Stimulated activated CD4-positive, alpha-beta T cell treated with anti-CD3 and anti-CD28 coated beads, Interleukin-1b, Interleukin-23, amount 100 ng/mL, for 48 hours (primary cell): ENCODE measurements at regions not wholly inside any gene's neighbourhood (a gene's known extent, or its start where the extent isn't known, plus 50 kb on each side); places are given as distances from the start of the nearest gene placed in this dataset.

Experiments
- DNase-seq: peaks from one replicate; pipeline ENCODE4 v3.0.0-alpha.2; 2020

DNA sequence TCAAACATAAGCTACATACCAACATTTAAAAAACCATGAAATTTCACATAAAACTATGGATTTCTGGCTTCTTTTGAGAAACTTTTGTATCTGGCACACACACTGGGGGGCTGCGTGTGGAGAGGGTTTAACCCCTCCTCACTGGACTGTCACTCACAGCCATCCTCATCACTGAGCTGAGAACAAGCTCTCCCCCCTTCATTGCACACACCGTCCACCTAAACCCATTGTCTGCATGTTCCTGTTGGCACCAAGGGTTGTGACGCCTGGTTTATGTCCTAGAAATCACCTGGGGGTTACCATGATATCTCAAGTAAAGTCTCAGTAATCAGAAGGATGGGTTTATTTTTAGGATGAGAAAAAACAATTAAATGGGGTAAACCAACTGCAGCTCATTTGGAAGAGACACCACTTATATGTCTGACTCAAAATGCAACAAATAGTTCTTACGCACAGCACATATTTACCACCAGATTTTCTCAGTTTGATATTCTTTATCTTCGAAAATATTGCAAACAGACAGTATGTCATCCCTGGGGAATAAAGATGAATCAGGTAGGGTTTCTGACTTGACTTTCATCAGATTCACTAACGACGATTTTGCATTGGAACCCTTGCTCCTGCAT lies 218.5 kb upstream of the KLF6 start:
- DNase-seq, result no peak

GRCh38 chr10:4001811-4002210 lies 216.8 kb upstream of the KLF6 start:
- no peak for DNase-seq

DNA sequence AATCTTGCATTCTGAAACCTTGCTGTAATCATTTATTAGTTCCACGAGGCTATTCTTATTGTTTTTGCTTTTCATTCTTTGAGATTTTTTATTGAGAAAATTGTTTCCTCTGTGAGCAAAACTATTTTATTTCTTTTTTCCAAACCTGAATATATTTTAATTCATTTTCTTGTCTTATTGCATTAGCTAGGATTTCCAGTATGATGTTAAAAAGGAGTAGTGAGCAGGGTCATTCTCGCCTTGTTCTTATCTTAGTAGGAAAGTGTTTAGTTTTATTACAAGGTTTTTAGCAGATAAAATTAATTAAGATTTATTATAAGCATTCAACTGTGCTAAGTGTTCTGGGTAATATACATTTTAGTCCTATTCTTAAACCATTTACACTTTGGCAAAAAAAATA lies 214.6 kb upstream of the KLF6 start:
- DNase-seq, result no peak

DNA sequence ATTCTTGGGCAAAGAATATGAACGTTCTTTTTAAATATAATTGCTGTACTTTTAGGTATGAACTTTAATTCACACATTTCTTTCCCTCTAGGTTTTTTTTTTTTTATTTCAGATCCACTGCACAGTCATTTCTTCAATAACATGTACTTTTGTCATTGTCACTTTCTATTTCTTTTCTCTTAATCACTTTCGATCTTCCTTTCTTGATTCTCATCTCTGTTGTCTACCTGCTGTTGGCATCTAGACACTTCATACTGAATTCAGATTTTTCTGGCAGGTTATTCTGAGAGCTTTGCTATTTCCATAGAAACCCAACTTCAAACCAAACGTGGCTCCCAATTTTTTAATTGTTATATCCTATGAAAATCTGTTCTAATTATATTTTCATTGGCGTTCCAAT lies 211.7 kb upstream of the KLF6 start:
- no peak for DNase-seq

DNA sequence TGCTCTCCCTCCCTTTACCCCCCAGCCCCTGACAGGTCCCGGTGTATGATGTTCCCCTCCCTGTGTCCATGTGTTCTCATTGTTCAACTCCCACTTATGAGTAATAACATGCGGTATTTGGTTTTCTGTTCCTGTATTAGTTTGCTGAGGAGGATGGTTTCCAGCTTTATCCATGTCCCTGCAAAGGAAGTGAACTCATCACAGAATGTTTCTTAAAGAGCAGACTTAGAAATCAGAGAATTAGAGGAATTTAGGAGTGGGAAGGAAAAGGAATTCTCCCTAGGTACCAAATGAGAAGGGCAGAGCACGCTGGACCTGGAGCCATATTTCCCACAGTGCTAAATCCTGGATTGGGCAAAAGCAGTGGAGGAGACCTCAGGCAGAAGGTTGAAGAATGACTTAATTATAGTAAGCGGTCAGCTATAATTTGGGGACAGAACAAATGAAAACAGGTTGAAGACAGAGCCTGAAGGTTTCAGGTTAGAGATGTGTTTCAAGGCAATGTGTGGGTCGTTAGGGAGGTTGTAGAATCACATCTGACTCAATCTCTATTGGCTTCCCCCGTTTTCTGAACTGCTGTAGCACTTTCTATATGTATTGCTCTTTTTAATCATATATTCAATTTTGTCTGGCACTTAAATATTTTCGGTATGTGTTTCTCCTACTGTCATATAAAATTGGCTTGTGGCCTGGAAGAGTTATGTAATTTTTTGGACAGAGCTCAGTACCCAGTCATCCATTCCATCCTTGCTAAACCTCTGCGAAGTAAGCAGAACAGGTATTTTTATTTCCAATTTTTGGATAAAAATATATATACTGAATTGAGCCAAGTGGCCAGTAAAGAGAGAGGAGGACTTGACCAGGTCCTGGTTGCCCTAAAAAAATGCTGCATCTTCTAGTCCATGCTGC lies 210.5 kb upstream of the KLF6 start:
- DNase-seq, result no peak

GRCh38 chr10:3992382-3993178 lies 207.6 kb upstream of the KLF6 start:
- no peak for DNase-seq

GRCh38 chr10:3990307-3990706 lies 205.3 kb upstream of the KLF6 start:
- DNase-seq, result no peak

DNA sequence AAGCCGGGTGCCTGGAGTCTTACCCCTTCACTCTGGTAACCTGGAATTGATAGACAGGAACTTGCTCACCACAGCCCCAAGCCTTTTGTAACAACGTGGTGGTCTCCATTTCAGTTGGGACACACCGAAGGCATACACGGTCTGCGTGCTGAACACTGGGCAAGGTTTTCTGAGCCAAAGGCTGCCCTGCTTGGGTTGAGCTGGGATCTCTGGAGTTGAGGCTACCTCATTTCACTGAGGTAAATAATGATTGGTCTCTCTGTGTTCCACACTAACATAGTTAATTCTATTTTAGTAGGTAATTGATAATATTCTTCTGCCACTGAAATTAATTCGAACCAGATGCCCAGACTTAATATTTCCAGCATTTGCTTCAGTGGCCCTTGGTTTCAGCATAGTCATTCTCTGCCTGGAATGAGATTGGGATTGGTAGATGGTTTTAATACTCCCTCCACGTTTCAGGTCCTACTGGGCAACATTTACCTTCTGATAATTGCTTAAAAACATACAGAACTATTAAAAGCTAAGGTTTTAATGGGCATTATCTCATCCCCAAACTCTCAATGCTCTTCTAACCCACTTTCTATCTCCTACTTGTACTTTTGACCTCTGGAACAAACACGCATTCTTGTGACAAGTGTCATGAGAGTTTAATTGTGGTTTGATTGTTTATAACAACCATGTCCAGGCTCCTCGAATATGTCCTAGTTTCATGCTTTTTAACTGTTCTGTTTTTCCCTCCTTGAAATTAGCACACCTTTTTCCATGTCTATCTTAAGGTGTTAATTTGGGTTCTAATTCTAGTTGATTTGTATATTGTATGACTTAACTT lies 202.3 kb upstream of the KLF6 start:
- no peak for DNase-seq

- DNase-seq, result no peak
Measured at GRCh38 chr10:3986493-3987142, 201.6 kb upstream of the KLF6 start.

GRCh38 chr10:3982746-3983442 lies 197.9 kb upstream of the KLF6 start:
- no peak for DNase-seq

GRCh38 chr10:3981300-3981699 lies 196.3 kb upstream of the KLF6 start:
- DNase-seq, result no peak

- no peak for DNase-seq
Measured at GRCh38 chr10:3980660-3981059, 195.7 kb upstream of the KLF6 start.

- no peak for DNase-seq
Measured at GRCh38 chr10:3980144-3980543, 195.1 kb upstream of the KLF6 start.

DNA sequence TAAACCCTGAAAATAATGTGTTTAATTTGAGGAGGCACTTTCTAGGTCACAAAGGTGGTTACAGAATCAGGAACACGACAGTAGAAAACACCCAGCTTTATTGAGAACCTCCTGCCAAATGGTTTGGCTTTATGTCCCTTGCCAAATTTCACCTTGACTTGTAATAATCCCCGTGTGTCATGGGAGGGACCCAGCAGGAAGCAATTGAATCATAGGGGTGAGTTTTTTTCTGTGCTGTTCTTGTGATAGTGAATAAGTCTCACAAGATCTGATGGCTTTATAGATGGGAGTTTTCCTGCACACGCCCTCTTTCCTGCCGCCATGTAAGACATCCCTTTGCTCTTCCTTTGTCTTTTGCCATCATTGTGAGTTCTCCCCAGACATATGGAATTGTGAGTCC lies 193.8 kb upstream of the KLF6 start:
- no peak for DNase-seq

DNA sequence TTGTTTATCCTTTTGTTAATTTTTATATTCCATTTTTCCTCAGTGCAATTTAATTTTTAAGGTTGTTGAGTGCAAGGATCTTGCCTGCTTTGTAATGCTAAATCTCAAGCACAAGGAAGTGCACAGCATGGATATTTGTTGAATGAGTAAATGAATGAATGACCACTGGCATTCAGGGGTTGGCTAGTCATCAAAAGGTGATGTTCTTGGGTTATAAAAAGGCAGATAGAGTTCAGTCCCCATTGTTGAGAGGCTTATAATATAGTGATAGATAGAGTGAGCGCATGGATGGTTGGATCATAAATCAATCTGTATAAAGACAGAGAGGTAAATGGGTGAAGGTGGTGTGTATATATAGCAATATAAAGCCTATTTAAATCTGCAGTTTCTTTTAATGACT lies 193.2 kb upstream of the KLF6 start:
- DNase-seq, result no peak

DNA sequence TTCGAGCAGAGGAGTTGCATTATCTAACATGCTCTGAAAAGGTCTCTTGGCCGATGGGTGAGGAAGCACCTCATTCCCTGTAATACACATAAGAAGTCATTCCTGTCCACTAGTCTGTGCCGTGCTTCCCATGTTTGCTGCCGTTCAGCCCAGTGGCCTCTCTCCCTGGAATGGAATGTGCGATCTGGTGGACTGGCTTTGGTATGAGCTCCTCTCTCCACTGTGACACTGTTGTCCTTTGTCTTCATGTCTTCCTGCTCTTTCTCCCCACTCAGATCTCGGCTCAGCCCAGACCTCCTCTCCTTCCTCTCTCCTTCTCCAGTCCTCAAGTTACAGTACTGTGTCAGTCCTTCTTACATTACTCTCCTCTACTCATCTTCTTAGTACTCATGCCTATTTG lies 192.8 kb upstream of the KLF6 start:
- no peak for DNase-seq

- no peak for DNase-seq
Measured at GRCh38 chr10:3976718-3977117, 191.7 kb upstream of the KLF6 start.

DNA sequence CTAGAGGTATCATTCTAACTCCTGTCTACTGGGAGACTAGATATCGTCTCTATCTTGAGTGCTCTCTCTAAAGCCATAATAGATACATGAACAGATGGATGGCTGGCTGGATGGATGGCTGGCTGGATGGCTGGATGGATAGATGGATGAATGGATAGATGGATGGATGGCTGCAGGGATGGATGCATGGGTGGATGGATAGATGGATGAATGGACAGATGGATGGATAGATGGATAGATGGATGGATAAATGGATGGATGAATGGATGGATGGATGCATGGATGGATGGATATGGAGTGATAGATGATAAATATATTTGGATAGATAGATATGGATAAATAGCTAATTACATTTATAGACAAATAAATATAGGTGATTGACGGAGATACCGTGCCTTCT lies 191.2 kb upstream of the KLF6 start:
- no peak for DNase-seq

GRCh38 chr10:3975016-3975415 lies 190.0 kb upstream of the KLF6 start:
- DNase-seq, result no peak

GRCh38 chr10:3972460-3973301 lies 187.7 kb upstream of the KLF6 start:
- DNase-seq, result peak; percentile 46

DNA sequence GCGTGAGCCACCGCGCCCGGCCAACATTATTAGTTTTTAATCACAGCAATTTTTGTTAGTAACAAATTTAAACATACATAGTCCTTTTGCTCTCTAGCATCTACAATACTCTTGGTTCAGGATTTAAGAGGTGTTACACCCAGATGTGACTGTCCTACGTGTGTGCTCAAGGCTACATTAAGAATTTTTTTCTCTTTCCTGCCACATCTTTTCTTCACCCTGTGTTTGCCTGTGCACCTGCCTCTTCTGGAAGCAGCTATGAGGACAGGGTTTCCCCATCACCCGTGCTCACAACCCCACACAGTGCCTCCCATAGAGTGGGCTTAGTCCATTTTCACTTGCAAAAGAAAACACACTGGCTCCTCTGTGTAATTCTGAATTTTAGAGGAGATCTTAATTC lies 186.7 kb upstream of the KLF6 start:
- no peak for DNase-seq
